ENCODE measurements at regions not wholly inside any gene's neighbourhood (a gene's known extent, or its start where the extent isn't known, plus 50 kb on each side); places are given as distances from the start of the nearest gene placed in this dataset.

GRCh38 chr7:101712652-101713051 lies 83.6 kb upstream of the MYL10 start:
- Histone ChIP-seq H3K9me3 (ENCODE audit: control insufficient read depth in 4 of 4, low read length in 3 of 4) (no peaks in the 10 kb centered on the region), H3K9ac (ENCODE audit: low read depth in 1 of 2, low read length in 2 of 2) (no peak overlapping the region), H3K27ac (ENCODE audit: low read depth in 1 of 2, low read length in 2 of 2) (no peak overlapping the region), H3K27me3 (ENCODE audit: control insufficient read depth in 4 of 4, insufficient read depth in 4 of 4, low read length in 3 of 4) (no peaks in the 10 kb centered on the region), H3K4me1 (ENCODE audit: control insufficient read depth in 4 of 4, insufficient read depth in 4 of 4, low read length in 3 of 4) (peaks cover 0 to 3% (median under 1%) of the 10 kb centered on the region in 4 donors), H3K36me3 (ENCODE audit: control insufficient read depth in 4 of 4, insufficient read depth in 3 of 4, low read depth in 1 of 4, low read length in 3 of 4) (no peaks in the 10 kb centered on the region), H3K4me3 (ENCODE audit: low read depth in 1 of 3, low read length in 3 of 3) (no peak overlapping the region)
- DNase-seq (ENCODE audit: low spot score): no peak
- TF ChIP-seq, protein P1, sequence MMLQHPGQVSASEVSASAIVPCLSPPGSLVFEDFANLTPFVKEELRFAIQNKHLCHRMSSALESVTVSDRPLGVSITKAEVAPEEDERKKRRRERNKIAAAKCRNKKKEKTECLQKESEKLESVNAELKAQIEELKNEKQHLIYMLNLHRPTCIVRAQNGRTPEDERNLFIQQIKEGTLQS (IDR thresholded peaks at IDR 0.05): no peak
- TF ChIP-seq SP1 (IDR thresholded peaks at IDR 0.05) (no peak), FOXA1 (IDR thresholded peaks at IDR 0.05) (no peak), HNF4A (conservative IDR thresholded peaks at IDR 0.05) (no peak), TAF1 (conservative IDR thresholded peaks at IDR 0.05) (no peak), RAD21 (IDR thresholded peaks at IDR 0.05) (no peak), REST (IDR thresholded peaks at IDR 0.05) (no peak), RXRA (IDR thresholded peaks at IDR 0.05) (no peak), FOXA2 (IDR thresholded peaks at IDR 0.05) (no peak), HNF4G (IDR thresholded peaks at IDR 0.05) (no peak), GABPA (IDR thresholded peaks at IDR 0.05 in 1 of 2, conservative IDR thresholded peaks at IDR 0.05 in 1 of 2) (no peak), YY1 (IDR thresholded peaks at IDR 0.05) (no peak), JUND (IDR thresholded peaks at IDR 0.05) (no peak), NR2F2 (IDR thresholded peaks at IDR 0.05) (no peak), EGR1 (IDR thresholded peaks at IDR 0.05; ENCODE audit: low read depth in 2 of 2) (no peak)
- TF ChIP-seq, protein P2, sequence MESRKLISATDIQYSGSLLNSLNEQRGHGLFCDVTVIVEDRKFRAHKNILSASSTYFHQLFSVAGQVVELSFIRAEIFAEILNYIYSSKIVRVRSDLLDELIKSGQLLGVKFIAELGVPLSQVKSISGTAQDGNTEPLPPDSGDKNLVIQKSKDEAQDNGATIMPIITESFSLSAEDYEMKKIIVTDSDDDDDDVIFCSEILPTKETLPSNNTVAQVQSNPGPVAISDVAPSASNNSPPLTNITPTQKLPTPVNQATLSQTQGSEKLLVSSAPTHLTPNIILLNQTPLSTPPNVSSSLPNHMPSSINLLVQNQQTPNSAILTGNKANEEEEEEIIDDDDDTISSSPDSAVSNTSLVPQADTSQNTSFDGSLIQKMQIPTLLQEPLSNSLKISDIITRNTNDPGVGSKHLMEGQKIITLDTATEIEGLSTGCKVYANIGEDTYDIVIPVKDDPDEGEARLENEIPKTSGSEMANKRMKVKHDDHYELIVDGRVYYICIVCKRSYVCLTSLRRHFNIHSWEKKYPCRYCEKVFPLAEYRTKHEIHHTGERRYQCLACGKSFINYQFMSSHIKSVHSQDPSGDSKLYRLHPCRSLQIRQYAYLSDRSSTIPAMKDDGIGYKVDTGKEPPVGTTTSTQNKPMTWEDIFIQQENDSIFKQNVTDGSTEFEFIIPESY (IDR thresholded peaks at IDR 0.05): no peak
- TF ChIP-seq, protein P3, sequence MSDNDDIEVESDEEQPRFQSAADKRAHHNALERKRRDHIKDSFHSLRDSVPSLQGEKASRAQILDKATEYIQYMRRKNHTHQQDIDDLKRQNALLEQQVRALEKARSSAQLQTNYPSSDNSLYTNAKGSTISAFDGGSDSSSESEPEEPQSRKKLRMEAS (IDR thresholded peaks at IDR 0.05): no peak
- TF ChIP-seq, protein P4, sequence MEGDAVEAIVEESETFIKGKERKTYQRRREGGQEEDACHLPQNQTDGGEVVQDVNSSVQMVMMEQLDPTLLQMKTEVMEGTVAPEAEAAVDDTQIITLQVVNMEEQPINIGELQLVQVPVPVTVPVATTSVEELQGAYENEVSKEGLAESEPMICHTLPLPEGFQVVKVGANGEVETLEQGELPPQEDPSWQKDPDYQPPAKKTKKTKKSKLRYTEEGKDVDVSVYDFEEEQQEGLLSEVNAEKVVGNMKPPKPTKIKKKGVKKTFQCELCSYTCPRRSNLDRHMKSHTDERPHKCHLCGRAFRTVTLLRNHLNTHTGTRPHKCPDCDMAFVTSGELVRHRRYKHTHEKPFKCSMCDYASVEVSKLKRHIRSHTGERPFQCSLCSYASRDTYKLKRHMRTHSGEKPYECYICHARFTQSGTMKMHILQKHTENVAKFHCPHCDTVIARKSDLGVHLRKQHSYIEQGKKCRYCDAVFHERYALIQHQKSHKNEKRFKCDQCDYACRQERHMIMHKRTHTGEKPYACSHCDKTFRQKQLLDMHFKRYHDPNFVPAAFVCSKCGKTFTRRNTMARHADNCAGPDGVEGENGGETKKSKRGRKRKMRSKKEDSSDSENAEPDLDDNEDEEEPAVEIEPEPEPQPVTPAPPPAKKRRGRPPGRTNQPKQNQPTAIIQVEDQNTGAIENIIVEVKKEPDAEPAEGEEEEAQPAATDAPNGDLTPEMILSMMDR (IDR thresholded peaks at IDR 0.05; ENCODE audit: low read depth, low read length, missing input control): no peak
- 86% methylated on average over 3 of the region's 3 CpGs for WGBS

Data from liver (tissue), 8 donors.